ENCODE measurements at regions not wholly inside any gene's neighbourhood (a gene's known extent, or its start where the extent isn't known, plus 50 kb on each side); places are given as distances from the start of the nearest gene placed in this dataset.

- TF ChIP-seq, protein P1, sequence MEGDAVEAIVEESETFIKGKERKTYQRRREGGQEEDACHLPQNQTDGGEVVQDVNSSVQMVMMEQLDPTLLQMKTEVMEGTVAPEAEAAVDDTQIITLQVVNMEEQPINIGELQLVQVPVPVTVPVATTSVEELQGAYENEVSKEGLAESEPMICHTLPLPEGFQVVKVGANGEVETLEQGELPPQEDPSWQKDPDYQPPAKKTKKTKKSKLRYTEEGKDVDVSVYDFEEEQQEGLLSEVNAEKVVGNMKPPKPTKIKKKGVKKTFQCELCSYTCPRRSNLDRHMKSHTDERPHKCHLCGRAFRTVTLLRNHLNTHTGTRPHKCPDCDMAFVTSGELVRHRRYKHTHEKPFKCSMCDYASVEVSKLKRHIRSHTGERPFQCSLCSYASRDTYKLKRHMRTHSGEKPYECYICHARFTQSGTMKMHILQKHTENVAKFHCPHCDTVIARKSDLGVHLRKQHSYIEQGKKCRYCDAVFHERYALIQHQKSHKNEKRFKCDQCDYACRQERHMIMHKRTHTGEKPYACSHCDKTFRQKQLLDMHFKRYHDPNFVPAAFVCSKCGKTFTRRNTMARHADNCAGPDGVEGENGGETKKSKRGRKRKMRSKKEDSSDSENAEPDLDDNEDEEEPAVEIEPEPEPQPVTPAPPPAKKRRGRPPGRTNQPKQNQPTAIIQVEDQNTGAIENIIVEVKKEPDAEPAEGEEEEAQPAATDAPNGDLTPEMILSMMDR (IDR thresholded peaks at IDR 0.05) = no peak
- no peak for TF ChIP-seq ZFX (IDR thresholded peaks at IDR 0.05; ENCODE audit: borderline replicate concordance)
These were observed 1417.6 kb upstream of the CDH2 start for GRCh38 chr18:29594493-29594892.
